Activated T-cell treated with anti-CD3 and anti-CD28 coated beads, Interleukin-2, amount 50 U/mL, for 4 hours (primary cell): ENCODE measurements at regions not wholly inside any gene's neighbourhood (a gene's known extent, or its start where the extent isn't known, plus 50 kb on each side); places are given as distances from the start of the nearest gene placed in this dataset.
"Not testable (repeated sequence)": the region's sequence is repeated elsewhere in the genome, so short reads cannot be mapped to it uniquely, and the experiment has no call there.

Experiments used
- ATAC-seq, 2 donors: fragments of 200-7000 bp; cut with Tn5 transposase; one replicate each; pipeline ENCODE4 v1.10.0; 2021
- DNase-seq: peaks from one replicate; pipeline ENCODE4 v3.0.0-alpha.2; 2020
- H3K27me3 Mint-ChIP-seq: one replicate; pipeline ENCODE4 v1.8.0; 2021; ENCODE audit warnings: low read depth, mixed read lengths
- H3K36me3 Mint-ChIP-seq: one replicate; pipeline ENCODE4 v1.8.0; 2022; ENCODE audit warnings: mixed read lengths; ENCODE audit not compliant: insufficient read depth
- H3K4me1 Mint-ChIP-seq: one replicate; pipeline ENCODE4 v1.8.0; 2021; ENCODE audit warnings: low read depth, mixed read lengths
- H3K4me3 Mint-ChIP-seq: one replicate; pipeline ENCODE4 v1.8.0; 2021; ENCODE audit warnings: mild to moderate bottlenecking, moderate library complexity, mixed read lengths
- H3K9me3 Mint-ChIP-seq: one replicate; pipeline ENCODE4 v1.8.0; 2021; ENCODE audit warnings: mixed read lengths

DNA sequence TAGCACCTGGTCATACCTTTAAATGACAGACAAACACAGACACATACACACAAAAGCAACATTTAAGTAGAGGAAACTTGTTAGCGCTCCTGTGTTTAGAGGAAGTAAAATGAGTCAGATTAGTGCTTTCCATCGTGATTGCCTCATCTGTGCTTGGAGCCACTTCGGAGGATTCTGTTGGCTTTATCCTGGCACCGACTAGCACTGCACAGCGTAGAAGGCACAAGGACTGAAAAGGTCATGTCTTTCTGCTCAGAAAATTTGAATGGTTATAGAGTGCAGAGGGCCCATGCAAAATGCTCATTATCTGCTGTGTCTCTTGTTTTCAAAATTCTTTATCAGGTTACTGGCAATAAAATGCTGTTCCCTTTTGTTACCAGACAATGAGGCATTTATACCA, 863.6 kb upstream of the TPTE start:
- ATAC-seq, H3K27me3 Mint-ChIP-seq, H3K4me3 Mint-ChIP-seq, H3K36me3 Mint-ChIP-seq, H3K9me3 Mint-ChIP-seq, DNase-seq, H3K4me1 Mint-ChIP-seq: not testable (repeated sequence)

DNA sequence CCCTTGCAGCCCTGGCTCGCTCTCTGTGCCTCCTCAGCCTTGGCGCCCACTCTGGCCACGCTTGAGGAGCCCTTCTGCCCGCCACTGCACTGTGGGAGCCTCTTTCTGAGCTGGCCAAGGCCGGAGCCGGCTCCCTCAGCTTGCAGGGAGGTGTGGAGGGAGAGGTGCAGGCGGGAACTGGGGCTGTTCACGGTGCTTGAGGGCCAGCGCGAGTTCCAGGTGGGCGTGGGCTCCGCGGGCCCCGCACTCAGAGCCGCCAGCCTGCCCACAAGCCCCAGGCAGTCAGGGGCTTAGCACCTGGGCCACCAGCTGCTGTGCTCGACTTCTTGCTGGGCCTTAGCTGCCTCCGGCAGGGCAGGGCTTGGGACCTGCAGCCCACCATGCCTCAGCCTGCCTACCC, 861.5 kb upstream of the TPTE start:
- H3K4me3 Mint-ChIP-seq, ATAC-seq, H3K9me3 Mint-ChIP-seq: not testable (repeated sequence)

DNA sequence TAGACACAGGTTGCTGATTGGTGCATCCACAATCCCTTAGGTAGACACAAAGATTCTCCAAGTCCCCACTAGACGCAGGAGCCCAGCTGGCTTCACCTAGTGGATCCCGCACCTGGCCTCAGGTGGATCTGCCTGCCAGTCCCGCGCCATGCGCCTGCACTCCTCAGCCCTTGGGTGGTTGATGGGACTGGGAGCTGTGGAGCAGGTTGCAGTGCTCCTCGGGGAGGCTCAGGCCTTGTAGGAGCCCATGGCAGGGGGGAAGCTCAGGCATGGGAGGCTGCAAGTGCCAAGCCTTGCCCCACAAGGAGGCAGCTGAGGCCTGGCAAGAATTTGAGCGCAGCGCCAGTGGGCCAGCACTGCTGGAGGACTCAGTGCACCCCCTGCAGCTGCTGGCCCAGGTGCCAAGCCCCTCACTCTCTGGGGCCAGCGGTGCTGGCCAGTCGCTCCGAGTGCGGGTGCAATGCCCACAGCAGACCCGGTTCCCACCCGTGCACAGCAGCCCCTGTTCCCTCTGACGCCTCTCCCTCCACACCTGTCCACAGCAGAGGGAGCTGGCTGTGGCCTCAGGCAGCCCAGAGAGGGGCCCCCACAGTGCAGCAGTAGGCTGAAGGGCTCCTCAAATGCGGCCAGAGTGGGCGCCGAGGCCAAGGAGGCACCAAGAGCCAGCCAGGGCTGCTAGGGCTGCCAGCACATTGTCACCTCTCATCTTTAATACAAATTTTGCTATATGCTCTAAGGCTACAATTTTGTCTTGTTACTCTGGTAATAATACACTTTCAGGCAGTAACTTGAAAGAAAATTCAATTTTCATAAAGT, 857.3 kb upstream of the TPTE start:
- H3K36me3 Mint-ChIP-seq, H3K9me3 Mint-ChIP-seq, H3K4me1 Mint-ChIP-seq, H3K4me3 Mint-ChIP-seq, DNase-seq, ATAC-seq, H3K27me3 Mint-ChIP-seq: not testable (repeated sequence)

More for the DNA sequence above, 861.5 kb upstream of the TPTE start:
- DNase-seq, H3K36me3 Mint-ChIP-seq, H3K27me3 Mint-ChIP-seq, H3K4me1 Mint-ChIP-seq: not testable (repeated sequence)

DNA sequence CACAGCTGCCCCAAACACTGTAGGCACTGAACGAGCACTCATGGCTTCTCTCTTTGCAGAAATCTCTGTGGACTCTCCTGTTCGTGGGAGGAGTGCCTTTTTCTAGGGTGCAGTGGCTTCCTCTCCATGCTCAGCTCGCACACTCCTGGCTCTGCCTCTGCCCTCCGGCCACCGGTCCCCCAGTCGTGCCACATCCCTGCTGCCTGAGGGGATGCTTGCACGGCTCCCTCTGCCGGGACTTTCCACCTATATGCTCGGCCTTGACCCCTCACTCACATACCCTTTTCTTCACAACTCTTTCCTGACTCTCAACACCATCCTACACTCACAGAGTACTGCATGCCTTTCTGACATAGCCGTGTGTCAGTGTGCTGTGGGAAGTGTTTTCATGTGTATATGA, 845.6 kb upstream of the TPTE start:
- DNase-seq, H3K9me3 Mint-ChIP-seq, H3K4me3 Mint-ChIP-seq, H3K36me3 Mint-ChIP-seq, ATAC-seq, H3K27me3 Mint-ChIP-seq, H3K4me1 Mint-ChIP-seq: not testable (repeated sequence)

DNA sequence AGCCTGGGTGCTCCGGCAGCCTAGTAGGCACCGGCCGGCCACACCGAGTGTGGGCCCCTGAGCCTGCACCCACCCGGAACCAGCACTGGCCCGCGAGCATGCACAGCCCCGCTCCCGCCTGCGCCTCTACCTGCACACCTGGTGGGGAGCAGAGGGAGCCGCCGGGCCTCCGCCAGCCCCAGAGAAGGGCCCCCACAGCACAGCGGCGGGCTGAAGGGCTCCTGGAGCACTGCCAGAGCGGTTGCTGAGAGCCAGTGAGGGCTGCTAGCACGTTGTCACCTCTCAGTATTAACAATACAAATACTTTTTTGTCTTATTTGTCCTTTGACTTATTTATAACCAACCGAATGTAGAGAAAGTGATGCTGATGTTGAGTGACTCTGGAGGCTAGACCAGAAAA, 842.4 kb upstream of the TPTE start:
- not testable (repeated sequence) for DNase-seq, H3K36me3 Mint-ChIP-seq, ATAC-seq, H3K9me3 Mint-ChIP-seq, H3K4me3 Mint-ChIP-seq, H3K4me1 Mint-ChIP-seq, H3K27me3 Mint-ChIP-seq

DNA sequence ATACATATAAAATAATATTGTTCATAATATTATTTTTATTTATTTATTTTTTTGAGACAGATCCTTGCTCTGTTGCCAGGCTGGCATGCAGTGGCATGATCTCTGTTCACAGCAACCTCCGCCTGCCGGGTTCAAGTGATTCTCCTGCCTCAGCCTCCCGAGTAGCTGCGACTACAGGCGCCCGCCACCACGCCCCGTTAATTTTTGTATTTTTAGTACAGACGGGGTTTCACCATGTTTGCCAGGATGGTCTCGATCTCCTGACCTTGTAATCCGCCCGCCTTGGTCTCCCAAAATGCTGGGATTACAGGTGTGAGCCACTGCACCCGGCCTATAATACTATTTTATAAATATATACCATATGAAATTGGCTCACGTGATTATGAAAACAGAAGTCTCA, 832.4 kb upstream of the TPTE start:
- not testable (repeated sequence) for ATAC-seq, H3K27me3 Mint-ChIP-seq, H3K36me3 Mint-ChIP-seq, H3K9me3 Mint-ChIP-seq, H3K4me3 Mint-ChIP-seq, DNase-seq, H3K4me1 Mint-ChIP-seq

DNA sequence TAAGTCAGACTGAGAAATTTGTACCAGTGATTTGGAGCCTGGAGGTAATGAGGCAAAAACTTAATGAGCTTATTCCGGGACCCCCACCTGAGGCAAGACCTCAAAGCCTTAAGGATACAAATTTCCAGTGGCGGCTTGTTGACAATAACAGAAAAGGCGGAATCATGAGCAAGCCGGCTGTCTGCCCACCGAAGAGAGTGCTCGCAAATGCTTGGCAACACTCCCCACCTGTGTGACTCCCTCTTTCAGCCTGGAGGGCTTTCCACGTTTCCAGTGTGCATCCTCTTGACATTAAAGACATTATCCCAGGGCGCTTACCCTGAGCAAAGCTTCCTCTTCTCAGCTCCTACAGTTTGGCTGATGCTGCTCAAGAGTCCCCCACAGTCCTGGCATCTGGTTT, 830.4 kb upstream of the TPTE start:
- ATAC-seq, H3K27me3 Mint-ChIP-seq, H3K36me3 Mint-ChIP-seq, DNase-seq, H3K4me1 Mint-ChIP-seq, H3K9me3 Mint-ChIP-seq, H3K4me3 Mint-ChIP-seq: not testable (repeated sequence)

DNA sequence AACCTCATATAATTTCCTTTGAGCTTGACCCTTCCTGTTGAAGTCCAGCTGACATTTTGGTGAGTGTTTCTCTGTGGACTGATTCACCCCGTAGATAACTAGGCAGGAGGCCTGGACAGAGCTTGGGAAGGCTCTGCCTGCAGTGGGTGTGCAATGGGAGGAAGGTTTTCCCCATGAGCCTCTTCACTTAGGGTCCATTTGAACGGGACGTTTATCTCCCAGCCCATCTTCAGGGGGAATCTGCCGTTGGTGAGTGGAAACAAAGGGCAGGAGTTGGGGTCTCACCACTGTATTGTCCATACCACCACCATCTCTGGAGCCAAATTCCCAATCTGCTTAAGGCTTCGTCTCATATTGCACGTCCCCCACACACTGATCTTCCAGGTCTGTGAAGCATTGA, 825.6 kb upstream of the TPTE start:
- not testable (repeated sequence) for H3K9me3 Mint-ChIP-seq, DNase-seq, H3K27me3 Mint-ChIP-seq, H3K36me3 Mint-ChIP-seq, H3K4me1 Mint-ChIP-seq, ATAC-seq, H3K4me3 Mint-ChIP-seq

DNA sequence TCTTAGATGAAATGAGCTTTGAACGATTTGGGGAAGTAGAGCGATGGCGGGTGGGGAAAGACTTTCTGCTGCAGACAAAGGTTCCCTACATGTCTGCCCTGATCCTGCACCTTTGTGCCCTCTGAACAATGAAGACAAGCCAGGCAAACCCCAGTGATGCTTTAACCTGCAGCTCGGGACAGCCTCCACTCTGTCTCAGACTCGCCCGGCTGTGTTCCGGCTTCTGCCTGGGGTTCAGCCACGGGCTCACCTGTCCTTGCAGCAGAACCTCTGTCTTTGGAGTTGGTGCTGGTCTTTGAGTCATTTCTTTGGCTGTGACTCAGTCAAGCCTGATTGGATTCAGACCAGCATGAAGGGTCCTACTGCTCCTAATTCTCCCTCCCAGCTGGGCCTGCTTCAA, 823.6 kb upstream of the TPTE start:
- not testable (repeated sequence) for ATAC-seq, DNase-seq, H3K27me3 Mint-ChIP-seq, H3K4me3 Mint-ChIP-seq, H3K36me3 Mint-ChIP-seq, H3K4me1 Mint-ChIP-seq, H3K9me3 Mint-ChIP-seq

DNA sequence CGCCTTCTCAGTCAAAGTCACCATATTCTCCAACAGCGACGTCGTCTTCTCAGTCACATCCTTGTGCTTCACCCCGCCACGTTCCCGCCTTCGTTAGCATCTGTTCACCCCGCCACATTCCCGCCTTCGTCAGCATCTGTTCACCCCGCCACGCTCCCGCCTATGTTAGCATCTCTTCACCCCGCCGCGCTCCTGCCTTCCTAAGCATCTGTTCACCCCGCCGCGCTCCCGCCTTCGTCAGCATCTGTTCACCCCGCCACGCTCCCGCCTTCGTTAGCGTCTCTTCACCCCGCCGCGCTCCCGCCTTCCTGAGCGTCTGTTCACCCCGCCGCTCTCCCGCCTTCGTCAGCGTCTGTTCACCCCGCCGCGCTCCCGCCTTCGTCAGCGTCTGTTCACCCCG, 816.4 kb upstream of the TPTE start:
- H3K36me3 Mint-ChIP-seq, H3K4me1 Mint-ChIP-seq, ATAC-seq, DNase-seq, H3K9me3 Mint-ChIP-seq, H3K27me3 Mint-ChIP-seq, H3K4me3 Mint-ChIP-seq: not testable (repeated sequence)

DNA sequence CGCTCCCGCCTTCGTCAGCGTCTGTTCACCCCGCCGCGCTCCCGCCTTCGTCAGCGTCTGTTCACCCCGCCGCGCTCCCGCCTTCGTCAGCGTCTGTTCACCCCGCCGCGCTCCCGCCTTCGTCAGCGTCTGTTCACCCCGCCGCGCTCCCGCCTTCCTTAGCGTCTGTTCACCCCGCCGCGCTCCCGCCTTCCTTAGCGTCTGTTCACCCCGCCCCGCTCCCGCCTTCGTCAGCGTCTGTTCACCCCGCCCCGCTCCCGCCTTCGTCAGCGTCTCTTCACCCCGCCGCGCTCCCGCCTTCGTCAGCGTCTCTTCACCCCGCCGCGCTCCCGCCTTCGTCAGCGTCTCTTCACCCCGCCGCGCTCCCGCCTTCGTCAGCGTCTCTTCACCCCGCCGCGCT, 815.9 kb upstream of the TPTE start:
- H3K9me3 Mint-ChIP-seq, ATAC-seq, H3K36me3 Mint-ChIP-seq, DNase-seq, H3K27me3 Mint-ChIP-seq, H3K4me1 Mint-ChIP-seq, H3K4me3 Mint-ChIP-seq: not testable (repeated sequence)

DNA sequence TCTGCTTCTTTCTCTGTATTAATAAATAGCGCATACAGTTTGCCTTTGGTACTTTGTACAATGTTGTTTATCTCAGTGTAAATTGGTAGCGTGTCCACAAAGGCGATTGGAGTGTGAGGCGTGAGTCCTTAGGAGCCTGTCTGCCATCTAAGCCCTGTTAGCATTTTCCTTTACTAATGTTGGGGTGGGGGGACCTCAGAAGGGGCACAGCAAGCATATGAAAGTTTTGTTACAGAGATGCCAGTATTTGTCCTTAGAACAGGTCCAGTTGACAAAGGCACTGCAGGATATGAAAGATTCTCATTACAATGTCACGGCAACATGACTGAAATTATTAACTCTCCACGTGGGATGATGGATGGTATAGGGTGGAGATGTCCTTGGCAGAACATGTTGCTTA, 796.8 kb upstream of the TPTE start:
- not testable (repeated sequence) for H3K27me3 Mint-ChIP-seq, ATAC-seq, H3K36me3 Mint-ChIP-seq, H3K4me1 Mint-ChIP-seq, H3K4me3 Mint-ChIP-seq, DNase-seq
- peaks cover 18% of the 10 kb centered on the region for H3K9me3 Mint-ChIP-seq

DNA sequence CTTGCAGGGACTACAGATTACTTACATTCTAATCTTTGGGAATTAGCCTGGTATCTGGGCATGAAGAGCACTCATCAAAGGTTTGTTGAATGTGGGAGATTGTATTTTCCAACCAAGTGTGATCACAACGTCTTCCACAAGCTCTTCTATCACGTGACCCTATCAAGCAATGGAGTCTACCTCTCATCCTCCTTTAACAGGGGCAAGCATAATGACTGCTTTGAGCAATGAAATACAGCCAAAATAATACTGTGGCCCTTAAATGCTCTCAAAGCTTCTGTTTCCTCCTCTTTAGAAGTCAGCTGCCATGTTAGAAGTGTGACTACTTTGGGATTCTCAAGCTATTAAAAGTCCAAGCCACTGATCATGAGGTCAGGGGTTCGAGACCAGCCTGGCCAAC, 794.2 kb upstream of the TPTE start:
- H3K4me3 Mint-ChIP-seq, ATAC-seq, H3K27me3 Mint-ChIP-seq, H3K4me1 Mint-ChIP-seq, DNase-seq, H3K36me3 Mint-ChIP-seq: not testable (repeated sequence)
- H3K9me3 Mint-ChIP-seq, result peaks cover 18% of the 10 kb centered on the region

DNA sequence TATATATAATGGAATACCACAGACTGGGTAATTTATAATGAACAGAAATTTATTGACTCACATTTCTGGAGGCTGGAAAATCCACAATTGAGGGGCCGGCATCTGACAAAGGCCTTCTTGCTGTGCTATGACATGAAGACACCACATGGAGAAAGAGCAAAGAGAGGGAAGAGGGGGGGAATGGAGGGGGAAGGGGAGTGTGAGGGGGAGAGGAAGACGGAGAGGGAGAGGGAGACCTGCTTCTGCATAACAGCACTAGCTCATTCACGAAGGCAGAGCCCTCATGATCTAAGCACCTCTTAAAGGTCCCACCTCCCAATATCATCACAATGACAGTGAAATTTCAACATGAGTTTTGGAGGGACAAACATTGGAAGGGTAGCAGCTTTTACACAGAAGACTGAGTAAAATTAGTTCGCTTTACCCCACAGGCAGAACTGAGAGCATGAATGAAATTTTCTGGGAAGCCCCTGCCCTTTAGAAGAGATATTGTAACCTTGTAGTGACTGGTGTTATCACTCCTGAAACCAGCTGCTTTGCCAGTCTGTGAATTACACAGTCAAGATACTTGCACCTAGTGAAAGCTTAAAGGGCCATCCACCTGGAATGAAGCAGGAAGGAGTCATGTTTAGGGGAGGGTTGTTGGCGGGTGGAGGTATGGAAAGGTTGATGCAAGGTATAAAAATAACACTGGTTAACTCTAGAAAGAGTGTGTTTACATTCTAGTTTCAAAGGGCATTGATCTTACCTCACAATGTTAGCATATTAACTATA, 793.0 kb upstream of the TPTE start:
- not testable (repeated sequence) for H3K36me3 Mint-ChIP-seq, H3K4me1 Mint-ChIP-seq

DNA sequence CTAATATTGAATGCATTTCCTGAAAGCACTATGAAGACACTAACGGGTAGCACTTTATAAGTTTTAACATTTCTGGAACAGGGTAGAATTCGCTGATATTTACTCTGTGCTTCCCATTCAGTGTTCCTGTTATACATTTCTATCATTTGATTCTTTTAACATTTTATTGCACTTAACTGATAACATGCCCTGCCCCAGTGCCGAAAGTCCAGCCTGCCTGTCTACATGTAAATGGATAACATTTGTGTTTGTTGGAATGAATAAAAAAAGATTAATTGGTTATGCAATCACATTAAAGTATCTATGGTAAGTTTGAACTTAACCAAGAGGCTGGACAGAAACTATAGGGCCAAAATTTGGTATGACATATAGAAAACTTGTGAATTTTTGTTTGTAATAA, 790.5 kb upstream of the TPTE start:
- Mint-ChIP-seq H3K4me1 (no peaks in the 10 kb centered on the region), H3K9me3 (peaks cover 11% of the 10 kb centered on the region), H3K27me3 (no peaks in the 10 kb centered on the region), H3K36me3 (no peaks in the 10 kb centered on the region), H3K4me3 (no peak overlapping the region)
- ATAC-seq (no peak), DNase-seq (no peak)

More for the DNA sequence above, 793.0 kb upstream of the TPTE start:
- H3K27me3 Mint-ChIP-seq, H3K4me3 Mint-ChIP-seq, DNase-seq: not testable (repeated sequence)
- H3K9me3 Mint-ChIP-seq, result peaks cover 18% of the 10 kb centered on the region
- peak in 1 of 2 donors; percentile 29 for ATAC-seq
